HCEC 1CT (cell line): ENCODE measurements at regions not wholly inside any gene's neighbourhood (a gene's known extent, or its start where the extent isn't known, plus 50 kb on each side); places are given as distances from the start of the nearest gene placed in this dataset.
A peak's percentile ranks its signal among the peaks of the same experiment; 100 is the strongest.
"Not testable (repeated sequence)": the region's sequence is repeated elsewhere in the genome, so short reads cannot be mapped to it uniquely, and the experiment has no call there.

Experiments used
- DNase-seq: peaks from one replicate; pipeline ENCODE4 v3.0.0-alpha.2; 2017

DNA sequence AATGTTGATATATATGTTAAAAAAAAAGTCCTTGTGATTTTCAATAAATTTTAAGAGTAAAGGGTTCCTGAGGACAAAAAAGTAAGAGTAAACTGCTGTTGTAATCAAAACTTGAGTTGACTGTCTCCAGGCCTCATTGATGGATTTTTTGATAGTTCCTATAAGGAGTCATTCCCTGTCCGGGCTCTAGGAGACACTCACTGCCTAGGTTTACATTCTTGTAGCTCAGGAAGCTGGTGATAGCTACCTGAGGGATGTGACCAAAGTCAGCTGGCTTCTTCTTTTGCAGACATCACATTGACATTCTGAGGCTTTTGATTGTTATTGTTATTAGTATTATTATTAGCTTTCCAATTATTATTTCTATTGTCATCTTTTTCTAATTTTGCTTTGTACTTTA is 116.5 kb upstream of the FBXL7 start:
- peak; percentile 26 for DNase-seq

GRCh38 chr5:15383021-15383420 is 117.0 kb upstream of the FBXL7 start:
- no peak for DNase-seq

DNA sequence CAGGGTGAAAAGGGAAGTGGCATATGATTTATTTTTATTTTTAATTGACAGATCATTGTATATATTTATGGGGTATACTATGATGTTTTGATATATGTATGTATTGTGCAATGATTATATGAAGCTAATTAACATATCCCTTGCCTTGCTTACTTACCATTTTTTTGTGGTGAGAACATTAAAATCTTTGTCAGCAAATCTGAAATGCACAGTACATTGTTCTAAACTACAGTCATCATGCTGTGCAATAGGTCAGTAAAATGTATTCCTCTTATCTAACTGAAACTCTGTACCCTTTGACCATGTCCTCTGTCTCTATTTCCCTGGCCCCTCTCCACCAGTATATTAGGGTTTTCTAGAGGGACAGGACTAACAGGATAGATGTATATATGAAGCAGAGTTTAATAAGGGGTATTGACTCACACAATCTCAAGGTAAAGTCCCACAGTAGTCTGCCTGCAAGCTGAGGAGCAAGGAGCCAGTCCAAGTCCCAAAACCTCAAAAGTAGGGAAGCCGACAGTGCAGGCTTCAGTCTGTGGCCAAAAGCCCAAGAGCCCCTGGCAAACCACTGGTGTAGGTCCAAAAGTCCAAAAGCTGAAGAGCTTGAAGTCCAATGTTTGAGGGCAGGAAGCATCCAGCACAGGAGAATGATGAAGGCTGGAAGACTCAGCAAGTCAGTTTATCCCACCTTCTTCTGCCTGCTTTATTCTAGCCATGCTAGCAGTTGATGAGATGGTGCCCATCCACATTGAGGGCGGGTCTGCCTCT is 122.2 kb upstream of the FBXL7 start:
- DNase-seq = no peak

DNA sequence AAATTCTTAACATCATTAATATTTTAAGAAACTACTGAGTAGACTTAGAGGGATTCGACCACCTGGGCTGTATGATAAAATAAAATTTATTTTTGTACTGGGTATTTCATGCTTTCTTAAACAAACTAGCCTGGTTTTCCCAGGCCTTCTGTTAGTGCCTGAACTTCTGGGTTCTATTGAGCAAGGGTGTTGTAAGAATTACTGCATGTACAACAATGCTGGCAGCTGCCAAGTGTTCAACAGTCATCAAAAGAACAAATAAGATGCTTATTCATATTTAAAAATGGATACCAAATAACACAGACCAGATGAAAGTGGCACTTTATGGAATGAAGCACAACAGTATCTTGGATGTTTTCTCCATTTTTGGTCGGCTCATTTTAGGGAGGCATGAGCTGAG is 123.2 kb upstream of the FBXL7 start:
- DNase-seq = no peak

GRCh38 chr5:15376088-15376487 is 123.9 kb upstream of the FBXL7 start:
- no peak for DNase-seq

GRCh38 chr5:15375559-15375958 is 124.4 kb upstream of the FBXL7 start:
- DNase-seq = no peak

DNA sequence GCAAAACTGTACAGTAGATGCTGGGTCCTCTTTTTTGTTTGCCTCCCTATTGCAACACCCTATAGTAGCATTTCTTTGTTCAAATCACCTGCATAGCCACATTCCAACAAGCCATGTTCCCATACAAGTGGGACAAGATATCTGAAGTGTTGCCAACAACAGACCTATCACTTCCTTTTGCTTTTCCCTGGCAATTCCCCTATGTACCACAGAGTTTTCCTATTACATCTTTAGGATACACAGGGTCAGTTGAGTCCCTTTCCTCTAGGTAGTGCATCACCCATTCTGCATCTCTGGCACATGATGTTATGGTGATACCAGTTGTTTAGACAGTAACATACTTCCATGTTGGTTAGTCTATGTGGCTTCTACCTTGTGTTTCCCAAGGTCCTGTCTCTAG is 125.1 kb upstream of the FBXL7 start:
- DNase-seq = no peak

DNA sequence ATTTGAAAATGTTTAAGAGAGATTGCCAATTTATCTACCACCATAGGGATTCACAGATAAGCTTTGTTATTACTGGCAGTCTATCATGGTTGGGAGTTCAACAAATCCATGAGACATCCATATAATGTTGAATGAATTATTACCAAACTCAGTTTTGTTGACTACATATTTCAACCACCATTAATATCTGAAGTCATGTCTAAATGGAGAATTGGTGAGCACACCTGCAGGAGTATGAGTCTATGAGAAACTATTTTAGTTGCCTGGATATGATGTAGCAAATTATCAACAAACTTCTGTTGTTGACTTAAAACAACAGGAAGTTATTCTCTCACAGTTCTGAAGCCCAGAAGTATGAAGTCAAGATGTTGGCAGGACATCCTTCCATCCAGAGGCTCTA is 126.8 kb upstream of the FBXL7 start:
- DNase-seq = no peak

DNA sequence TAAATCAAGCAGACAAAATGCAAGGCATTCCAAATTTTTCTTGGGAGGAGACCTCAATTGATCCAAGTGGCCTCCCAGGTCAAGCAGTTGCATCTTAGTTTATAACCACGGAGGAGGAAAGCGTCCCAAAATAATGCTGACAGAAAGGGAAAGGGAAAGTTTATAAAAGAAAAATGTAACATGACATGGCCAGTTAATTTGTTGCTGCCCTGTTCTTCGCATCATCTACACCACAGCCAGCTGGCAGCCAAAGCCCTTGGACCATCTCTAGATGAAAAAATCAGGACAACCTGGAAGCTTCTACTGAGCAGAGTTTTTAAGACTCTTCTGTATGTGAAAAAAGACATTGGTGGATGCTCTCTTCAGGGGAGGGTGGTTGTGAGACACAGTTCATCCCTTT is 128.8 kb upstream of the FBXL7 start:
- DNase-seq = no peak

GRCh38 chr5:15368835-15369234 is 131.1 kb upstream of the FBXL7 start:
- DNase-seq = no peak

- no peak for DNase-seq
Observed at GRCh38 chr5:15367489-15367888, 132.5 kb upstream of the FBXL7 start.

DNA sequence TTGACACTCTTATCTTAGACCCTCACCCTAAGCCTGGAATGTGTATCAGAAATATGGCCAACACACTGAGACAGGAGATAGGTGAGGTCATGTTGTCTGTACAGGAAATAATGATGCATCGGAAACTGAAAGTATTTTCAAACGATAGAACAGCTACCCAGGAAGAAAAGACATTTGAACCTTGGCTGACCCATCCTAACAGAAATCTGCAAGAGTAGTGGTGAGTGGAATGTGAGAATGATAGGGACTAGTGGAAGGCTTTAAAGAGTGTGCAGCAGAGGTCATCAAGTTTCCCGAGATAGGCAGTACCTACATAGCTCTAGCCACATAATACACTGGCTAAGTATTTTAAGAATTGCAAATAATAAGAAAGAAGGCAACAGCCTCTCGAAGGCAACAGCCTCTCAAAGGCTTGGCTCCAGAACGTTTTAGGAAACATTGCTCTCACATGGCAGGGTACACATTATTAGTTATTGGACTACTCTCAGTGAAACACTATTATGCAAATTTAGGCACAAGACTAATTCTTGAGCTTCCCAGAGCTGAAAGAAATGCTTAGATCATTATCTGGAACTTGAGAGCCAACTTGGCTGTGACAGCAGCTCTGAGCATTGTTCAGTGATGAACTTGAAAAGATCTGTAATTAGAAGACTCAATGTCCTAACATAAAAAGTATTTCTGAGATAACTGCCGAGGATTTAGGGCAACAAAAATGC is 133.1 kb upstream of the FBXL7 start:
- DNase-seq = no peak

GRCh38 chr5:15365070-15365469 is 134.9 kb upstream of the FBXL7 start:
- peak; percentile 17 for DNase-seq

DNA sequence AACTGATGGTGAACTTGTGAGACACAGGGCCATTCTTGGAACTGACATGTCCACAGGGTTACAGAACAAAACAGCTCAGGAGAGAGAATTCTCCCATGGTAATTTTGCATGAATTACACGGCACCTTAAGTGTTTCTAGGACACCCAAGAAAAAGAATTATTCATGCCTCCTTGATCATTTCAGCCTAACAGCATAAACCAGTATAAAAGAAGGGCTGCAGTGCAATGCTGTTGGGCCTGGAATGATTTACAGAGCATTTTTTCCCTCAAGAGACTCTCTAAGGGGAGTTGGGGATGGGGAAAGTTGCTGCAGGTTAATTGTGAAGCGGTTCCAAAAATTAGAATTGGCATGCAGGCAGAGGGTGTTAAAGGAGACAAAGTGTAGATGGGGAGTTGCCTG is 136.4 kb upstream of the FBXL7 start:
- DNase-seq = no peak

DNA sequence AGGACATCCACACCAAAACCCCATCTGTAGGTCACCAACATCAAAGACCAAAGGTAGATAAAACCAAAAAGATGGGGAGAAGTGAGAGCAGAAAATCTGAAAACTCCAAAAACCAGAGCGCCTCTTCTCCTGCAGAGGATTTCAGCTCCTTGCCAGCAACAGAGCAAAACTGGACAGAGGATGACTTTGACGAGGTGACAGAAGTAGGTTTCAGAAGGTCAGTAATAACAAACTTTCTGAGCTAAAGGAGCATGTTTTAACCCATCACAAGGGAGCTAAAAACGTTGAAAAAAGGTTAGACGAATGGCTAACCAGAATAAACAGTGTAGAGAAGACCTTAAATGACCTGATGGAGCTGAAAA is 142.9 kb upstream of the FBXL7 start:
- DNase-seq = not testable (repeated sequence)

DNA sequence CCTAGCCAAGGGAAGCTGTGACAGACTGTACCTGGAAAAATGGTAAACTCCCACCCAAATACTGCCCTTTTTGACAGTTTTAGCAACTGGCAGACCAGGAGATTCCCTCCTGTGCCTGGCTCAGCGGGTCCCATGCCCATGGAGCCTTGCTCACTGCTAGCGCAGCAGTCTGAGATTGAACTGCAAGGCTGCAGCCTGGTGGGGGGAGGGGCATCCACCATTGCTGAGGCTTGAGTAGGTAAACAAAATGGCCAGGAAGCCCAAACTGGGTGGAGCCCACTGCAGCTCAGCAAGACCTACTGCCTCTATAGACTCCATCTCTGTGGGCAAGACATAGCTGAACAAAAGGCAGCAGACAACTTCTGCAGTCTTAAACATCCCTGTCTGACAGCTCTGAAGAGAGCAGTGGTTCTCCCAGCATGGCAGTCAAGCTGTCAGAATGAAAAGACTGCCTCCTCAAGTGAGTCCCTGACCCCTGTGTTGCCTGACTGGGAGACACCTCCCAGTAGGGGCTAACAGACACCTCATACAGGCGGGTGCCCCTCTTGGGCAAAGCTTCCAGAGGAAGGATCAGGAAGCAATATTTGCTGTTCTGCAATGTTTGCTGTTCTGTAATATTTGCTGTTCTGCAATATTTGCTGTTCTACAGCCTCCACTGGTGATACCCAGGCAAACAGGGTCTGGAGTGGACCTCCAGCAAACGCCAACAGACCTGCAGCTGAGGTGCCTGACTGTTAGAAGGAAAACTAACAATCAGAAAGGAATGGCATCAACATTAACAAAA is 143.5 kb upstream of the FBXL7 start:
- not testable (repeated sequence) for DNase-seq

GRCh38 chr5:15354021-15354420 is 146.0 kb upstream of the FBXL7 start:
- no peak for DNase-seq

DNA sequence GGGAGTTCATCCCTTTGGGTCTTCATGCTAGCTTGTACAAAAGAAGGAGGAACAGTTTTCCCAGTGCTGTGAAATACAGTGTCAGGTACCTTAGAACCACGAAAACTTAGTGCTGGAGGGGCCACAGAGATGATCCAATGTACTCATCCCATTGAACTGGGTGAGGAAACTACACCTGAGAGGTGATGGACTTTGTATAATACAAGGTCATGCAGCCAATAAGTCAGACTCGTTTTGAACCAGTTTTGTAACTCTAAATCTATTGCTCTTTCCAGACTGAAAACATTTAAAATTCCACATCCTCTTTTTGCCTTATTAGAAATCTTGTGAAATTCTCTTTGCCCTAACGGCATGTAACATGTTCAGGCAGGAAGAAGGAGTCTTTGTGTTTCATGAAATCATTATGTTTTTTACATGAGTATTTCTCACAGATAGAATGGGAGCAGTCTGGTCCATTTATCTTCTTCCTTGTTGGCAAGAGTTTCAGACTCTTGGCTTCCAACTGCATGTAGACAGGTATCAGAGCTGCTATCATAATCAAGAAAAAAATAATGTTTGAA is 146.8 kb upstream of the FBXL7 start:
- no peak for DNase-seq

DNA sequence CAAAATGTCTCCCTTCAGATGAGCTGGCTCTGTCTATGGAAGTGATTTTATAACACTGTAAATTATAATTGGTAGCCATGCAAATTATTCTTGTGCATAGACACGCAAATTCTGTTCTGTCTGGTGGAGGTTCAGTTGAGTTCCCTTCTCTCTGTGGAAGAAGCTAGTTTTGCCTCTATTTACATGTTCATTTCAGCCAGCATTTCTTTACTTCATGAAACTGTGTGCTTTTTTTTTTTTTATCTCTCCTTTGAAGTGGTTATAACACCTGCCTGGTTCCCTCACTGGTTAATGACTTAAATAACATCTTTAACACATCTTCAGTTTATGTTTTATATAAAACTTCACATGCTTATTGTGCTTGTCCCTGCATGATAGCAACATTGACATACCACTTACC is 149.4 kb upstream of the FBXL7 start:
- DNase-seq = no peak

DNA sequence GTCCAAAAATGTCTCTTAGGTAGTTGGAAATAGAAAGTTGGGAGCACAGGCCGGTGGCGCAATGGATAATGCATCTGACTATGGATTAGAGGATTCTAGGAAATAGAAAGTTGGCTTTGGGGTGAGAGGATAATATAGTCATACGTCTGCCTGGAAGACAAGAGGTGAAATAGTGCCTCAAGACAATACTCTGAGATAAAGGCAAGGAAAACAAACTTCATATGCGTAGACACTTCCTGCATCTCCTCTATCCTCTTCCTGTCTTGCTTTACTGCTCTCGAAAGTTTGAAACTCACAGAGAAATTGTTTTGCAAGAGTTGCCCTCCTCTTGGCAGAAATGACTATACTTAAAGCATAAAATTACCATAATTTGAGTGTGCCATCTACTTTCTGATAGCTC is 153.2 kb upstream of the FBXL7 start:
- DNase-seq = no peak

GRCh38 chr5:15344954-15345353 is 155.0 kb upstream of the FBXL7 start:
- no peak for DNase-seq

- DNase-seq = no peak
Observed at GRCh38 chr5:15338546-15338945, 161.4 kb upstream of the FBXL7 start.

DNA sequence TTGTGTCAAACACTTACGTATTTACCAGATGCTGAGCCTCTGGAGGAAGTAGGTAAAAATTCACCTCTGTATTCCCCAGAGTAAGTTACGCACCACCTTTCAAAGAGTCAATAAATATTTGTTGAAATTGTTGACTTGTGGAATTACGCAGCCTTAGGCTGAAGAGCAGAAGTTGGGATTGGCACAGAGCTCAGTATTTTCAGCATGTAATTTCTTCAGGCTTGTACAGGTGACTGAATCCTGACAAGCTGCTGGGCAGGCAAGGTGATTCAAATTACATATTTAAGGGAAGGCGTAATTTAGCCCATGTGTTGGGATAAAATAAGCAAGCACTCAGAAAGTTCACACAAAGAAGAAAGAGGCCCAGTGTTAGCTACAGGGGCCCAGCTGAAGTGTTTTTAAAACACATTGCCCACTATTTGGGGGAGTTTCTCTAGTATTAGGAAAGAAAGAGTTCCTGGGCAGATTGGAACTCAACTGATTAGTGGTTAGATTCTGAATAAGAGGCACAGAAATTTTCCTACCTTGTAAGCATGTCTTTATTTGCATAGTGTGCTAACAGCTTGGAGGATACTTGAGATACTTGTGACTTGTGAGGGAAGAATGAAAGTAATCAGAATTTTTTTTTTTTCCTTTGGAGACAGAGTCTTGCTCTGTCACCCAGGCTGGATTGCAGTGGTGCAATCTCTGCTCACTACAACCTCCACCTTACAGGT is 165.3 kb upstream of the FBXL7 start:
- no peak for DNase-seq
